ENCODE measurements at regions not wholly inside any gene's neighbourhood (a gene's known extent, or its start where the extent isn't known, plus 50 kb on each side); places are given as distances from the start of the nearest gene placed in this dataset.

DNA sequence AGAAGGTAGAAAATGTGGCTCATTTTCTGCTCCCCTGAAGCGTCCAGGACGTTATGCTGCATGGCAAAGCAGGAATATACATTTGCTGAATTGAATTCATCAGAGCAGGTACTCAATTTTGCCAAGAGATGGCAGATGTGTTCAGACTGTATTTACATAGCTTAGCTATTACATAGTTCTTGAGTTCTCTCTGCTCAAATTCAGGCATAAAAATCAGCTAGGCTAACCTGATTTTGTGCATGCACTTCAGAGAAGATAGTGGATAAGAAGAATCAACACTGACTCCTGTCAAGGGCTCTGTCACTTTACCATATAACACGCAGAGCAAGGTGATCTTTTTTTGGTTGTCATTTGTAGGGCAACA, 209.2 kb upstream of the FAM3C start:
- no peak overlapping the region for H3K9ac ChIP-seq (ENCODE audit: low read length)
- H3K27ac ChIP-seq (ENCODE audit: low read depth, low read length), result no peak overlapping the region
- H3K36me3 ChIP-seq (ENCODE audit: control insufficient read depth, insufficient read depth, low read length), result no peaks in the 10 kb centered on the region
- no peaks in the 10 kb centered on the region for H3K4me1 ChIP-seq (ENCODE audit: control insufficient read depth, insufficient read depth, low read length)
- no peak overlapping the region for H3K4me3 ChIP-seq (ENCODE audit: low read length)
- H3K27me3 ChIP-seq (ENCODE audit: control insufficient read depth, insufficient read depth, low read length), result no peaks in the 10 kb centered on the region

DNA sequence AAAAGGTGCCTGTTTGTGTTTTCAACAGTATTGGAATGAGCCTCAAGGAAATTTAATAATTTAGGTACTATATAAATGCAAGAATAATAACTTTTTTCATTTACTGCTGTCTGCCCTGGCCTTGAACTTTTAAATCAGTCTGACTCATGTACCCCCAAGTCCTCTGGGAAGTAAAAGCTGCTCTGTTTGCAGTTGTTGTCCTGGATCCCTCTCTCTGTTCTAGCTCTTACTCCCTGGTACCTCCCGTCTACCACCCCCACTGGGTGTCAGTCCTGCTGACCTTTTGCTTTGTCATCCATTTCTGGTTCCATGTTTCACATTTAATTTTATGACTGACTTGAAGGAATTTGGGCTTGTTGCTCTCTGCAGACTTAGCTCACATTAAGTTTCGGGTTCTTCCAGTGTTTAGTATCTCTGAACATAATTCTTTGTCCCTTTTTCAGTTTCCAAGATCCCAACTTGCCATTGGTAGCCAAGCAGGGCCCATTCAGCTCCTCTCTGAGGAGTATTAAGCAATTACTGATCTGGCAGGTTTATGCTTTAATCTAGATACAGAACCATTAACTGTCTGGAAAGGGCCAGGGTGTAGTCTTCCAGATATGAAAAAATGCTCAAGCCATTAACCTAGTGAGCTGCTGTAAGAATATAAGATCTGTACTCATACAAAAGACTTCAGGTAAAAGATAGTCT, 208.7 kb upstream of the FAM3C start:
- no peaks in the 10 kb centered on the region for H3K36me3 ChIP-seq (ENCODE audit: control insufficient read depth, insufficient read depth, low read length)
- no peak overlapping the region for H3K4me3 ChIP-seq (ENCODE audit: low read length)
- H3K9ac ChIP-seq (ENCODE audit: low read length), result no peak overlapping the region
- H3K4me1 ChIP-seq (ENCODE audit: control insufficient read depth, insufficient read depth, low read length), result no peaks in the 10 kb centered on the region
- H3K27me3 ChIP-seq (ENCODE audit: control insufficient read depth, insufficient read depth, low read length), result no peaks in the 10 kb centered on the region
- no peak overlapping the region for H3K27ac ChIP-seq (ENCODE audit: low read depth, low read length)

GRCh38 chr7:121603886-121604285, 207.8 kb upstream of the FAM3C start:
- Histone ChIP-seq H3K4me1 (ENCODE audit: control insufficient read depth, insufficient read depth, low read length) (no peaks in the 10 kb centered on the region), H3K9ac (ENCODE audit: low read length) (no peak overlapping the region), H3K27ac (ENCODE audit: low read depth, low read length) (no peak overlapping the region)

GRCh38 chr7:121599887-121600286, 203.8 kb upstream of the FAM3C start:
- Histone ChIP-seq H3K9ac (ENCODE audit: low read length) (no peak overlapping the region), H3K36me3 (ENCODE audit: control insufficient read depth, insufficient read depth, low read length) (no peaks in the 10 kb centered on the region), H3K27ac (ENCODE audit: low read depth, low read length) (no peak overlapping the region), H3K4me3 (ENCODE audit: low read length) (no peak overlapping the region), H3K4me1 (ENCODE audit: control insufficient read depth, insufficient read depth, low read length) (no peaks in the 10 kb centered on the region), H3K27me3 (ENCODE audit: control insufficient read depth, insufficient read depth, low read length) (no peaks in the 10 kb centered on the region)

More at GRCh38 chr7:121603886-121604285, 207.8 kb upstream of the FAM3C start:
- H3K27me3 ChIP-seq (ENCODE audit: control insufficient read depth, insufficient read depth, low read length), result no peaks in the 10 kb centered on the region
- H3K36me3 ChIP-seq (ENCODE audit: control insufficient read depth, insufficient read depth, low read length), result no peaks in the 10 kb centered on the region
- H3K4me3 ChIP-seq (ENCODE audit: low read length), result no peak overlapping the region

- Histone ChIP-seq H3K27me3 (ENCODE audit: control insufficient read depth, insufficient read depth, low read length) (no peaks in the 10 kb centered on the region), H3K4me3 (ENCODE audit: low read length) (no peak overlapping the region), H3K9ac (ENCODE audit: low read length) (no peak overlapping the region), H3K36me3 (ENCODE audit: control insufficient read depth, insufficient read depth, low read length) (no peaks in the 10 kb centered on the region), H3K27ac (ENCODE audit: low read depth, low read length) (no peak overlapping the region), H3K4me1 (ENCODE audit: control insufficient read depth, insufficient read depth, low read length) (no peaks in the 10 kb centered on the region)
Measured at GRCh38 chr7:121595758-121596696, 199.9 kb upstream of the FAM3C start.

DNA sequence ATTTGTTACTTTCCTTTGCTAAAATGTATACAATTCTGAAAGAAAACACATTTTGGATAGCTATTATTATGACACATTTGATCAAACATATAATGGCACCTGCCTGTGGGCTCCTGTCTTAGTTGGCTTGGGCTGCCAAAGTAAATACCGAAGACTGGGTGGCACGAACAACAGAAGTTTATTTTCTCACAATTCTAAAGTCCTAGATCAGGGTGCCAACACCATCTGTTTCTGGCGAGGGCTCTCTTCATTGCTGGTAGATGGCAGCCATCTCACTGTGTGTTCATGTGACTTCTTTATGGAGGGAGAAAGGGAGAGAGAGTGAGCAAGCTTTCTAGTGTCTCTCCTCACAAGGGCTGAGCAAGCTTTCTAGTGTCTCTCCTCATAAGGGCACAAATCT, 195.8 kb upstream of the FAM3C start:
- no peak overlapping the region for H3K4me3 ChIP-seq (ENCODE audit: low read length)
- H3K27ac ChIP-seq (ENCODE audit: low read depth, low read length), result no peak overlapping the region
- H3K36me3 ChIP-seq (ENCODE audit: control insufficient read depth, insufficient read depth, low read length), result no peaks in the 10 kb centered on the region
- H3K27me3 ChIP-seq (ENCODE audit: control insufficient read depth, insufficient read depth, low read length), result no peaks in the 10 kb centered on the region
- H3K9ac ChIP-seq (ENCODE audit: low read length), result no peak overlapping the region
- no peaks in the 10 kb centered on the region for H3K4me1 ChIP-seq (ENCODE audit: control insufficient read depth, insufficient read depth, low read length)

- no peaks in the 10 kb centered on the region for H3K36me3 ChIP-seq (ENCODE audit: control insufficient read depth, insufficient read depth, low read length)
- no peak overlapping the region for H3K4me3 ChIP-seq (ENCODE audit: low read length)
- H3K27me3 ChIP-seq (ENCODE audit: control insufficient read depth, insufficient read depth, low read length), result no peaks in the 10 kb centered on the region
- H3K9ac ChIP-seq (ENCODE audit: low read length), result no peak overlapping the region
- no peaks in the 10 kb centered on the region for H3K4me1 ChIP-seq (ENCODE audit: control insufficient read depth, insufficient read depth, low read length)
- no peak overlapping the region for H3K27ac ChIP-seq (ENCODE audit: low read depth, low read length)
Measured at GRCh38 chr7:121587435-121587834, 191.3 kb upstream of the FAM3C start.

DNA sequence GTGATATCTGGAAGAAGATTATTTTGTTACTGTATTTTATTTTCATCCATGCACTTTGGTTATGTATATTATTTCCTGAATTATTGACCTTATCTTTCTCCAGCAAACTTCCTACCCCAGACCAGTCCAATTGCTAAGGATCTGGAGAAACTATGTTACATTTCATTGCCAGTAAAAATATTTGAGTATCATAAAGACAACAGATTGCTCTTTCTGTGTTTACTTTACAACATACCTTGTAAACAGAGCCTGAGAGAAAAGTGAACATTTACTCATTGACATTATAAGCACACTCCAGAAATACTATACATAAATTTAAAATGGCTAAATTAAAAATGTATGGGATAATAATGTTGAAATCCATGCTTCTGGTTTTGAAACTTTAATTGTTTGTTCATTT, 186.2 kb upstream of the FAM3C start:
- Histone ChIP-seq H3K27ac (ENCODE audit: low read depth, low read length) (no peak overlapping the region), H3K27me3 (ENCODE audit: control insufficient read depth, insufficient read depth, low read length) (no peaks in the 10 kb centered on the region), H3K4me3 (ENCODE audit: low read length) (no peak overlapping the region), H3K9ac (ENCODE audit: low read length) (no peak overlapping the region), H3K36me3 (ENCODE audit: control insufficient read depth, insufficient read depth, low read length) (no peaks in the 10 kb centered on the region), H3K4me1 (ENCODE audit: control insufficient read depth, insufficient read depth, low read length) (no peaks in the 10 kb centered on the region)

DNA sequence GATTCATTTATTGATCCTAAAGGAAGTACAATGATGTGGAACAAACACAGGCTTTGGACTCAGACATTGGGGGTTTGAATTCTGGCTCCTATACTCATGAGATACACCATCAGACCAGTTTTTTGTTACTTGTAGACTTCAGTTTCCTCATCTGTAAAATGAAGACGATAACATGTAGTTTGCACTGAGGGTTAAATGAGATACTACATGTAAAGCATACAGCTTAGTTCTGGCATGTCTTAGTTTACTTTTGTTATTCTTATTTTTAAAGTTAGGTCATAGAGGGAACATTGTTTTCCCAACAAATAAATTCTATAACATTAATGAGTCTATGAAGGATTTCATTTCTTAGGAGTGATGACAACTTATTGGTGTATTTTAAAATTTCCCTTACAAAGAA, 183.5 kb upstream of the FAM3C start:
- Histone ChIP-seq H3K4me3 (ENCODE audit: low read length) (no peak overlapping the region), H3K36me3 (ENCODE audit: control insufficient read depth, insufficient read depth, low read length) (no peaks in the 10 kb centered on the region), H3K4me1 (ENCODE audit: control insufficient read depth, insufficient read depth, low read length) (no peaks in the 10 kb centered on the region), H3K9ac (ENCODE audit: low read length) (no peak overlapping the region), H3K27me3 (ENCODE audit: control insufficient read depth, insufficient read depth, low read length) (no peaks in the 10 kb centered on the region), H3K27ac (ENCODE audit: low read depth, low read length) (no peak overlapping the region)

GRCh38 chr7:121578669-121579068, 182.6 kb upstream of the FAM3C start:
- H3K9ac ChIP-seq (ENCODE audit: low read length), result no peak overlapping the region
- no peaks in the 10 kb centered on the region for H3K27me3 ChIP-seq (ENCODE audit: control insufficient read depth, insufficient read depth, low read length)
- no peak overlapping the region for H3K4me3 ChIP-seq (ENCODE audit: low read length)
- H3K4me1 ChIP-seq (ENCODE audit: control insufficient read depth, insufficient read depth, low read length), result no peaks in the 10 kb centered on the region
- H3K36me3 ChIP-seq (ENCODE audit: control insufficient read depth, insufficient read depth, low read length), result no peaks in the 10 kb centered on the region
- no peak overlapping the region for H3K27ac ChIP-seq (ENCODE audit: low read depth, low read length)

DNA sequence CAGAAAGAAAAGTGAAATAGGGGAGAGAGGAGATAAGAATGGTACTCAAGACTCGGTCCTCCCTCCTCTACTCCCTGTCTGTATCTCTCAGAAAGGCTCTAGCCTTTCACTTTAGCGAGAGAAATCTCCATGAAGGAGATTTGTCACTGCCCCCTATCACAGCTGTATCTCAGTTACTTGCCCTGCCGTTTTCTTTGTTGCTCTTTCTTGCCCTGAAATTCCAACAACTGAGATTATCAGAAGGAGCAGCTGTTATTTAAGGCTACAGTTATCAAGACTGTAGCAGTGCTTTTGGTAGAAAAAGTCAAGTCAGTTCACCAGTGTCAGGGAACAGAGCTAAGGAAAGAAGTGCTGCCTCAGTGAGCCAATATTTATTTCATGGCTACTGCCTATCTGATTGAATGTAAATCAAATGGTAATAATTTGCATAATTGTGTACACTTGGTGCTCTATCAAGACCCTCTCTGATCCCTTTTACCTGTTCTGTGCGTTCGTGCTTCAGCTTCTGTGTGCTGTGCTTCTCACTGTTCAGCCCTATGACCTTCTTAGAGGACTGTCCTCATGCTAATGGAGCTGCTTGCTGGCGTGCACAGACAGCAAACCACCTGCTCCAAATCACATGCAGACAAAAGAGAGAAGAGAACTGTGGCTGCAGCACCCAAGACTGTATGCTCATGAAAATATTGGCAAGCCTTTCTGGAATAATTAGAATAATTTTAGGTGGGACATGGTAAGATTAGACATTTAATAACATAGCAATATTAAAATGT, 180.2 kb upstream of the FAM3C start:
- H3K27me3 ChIP-seq (ENCODE audit: control insufficient read depth, insufficient read depth, low read length), result no peaks in the 10 kb centered on the region
- H3K4me3 ChIP-seq (ENCODE audit: low read length), result no peak overlapping the region
- no peak overlapping the region for H3K9ac ChIP-seq (ENCODE audit: low read length)
- no peaks in the 10 kb centered on the region for H3K4me1 ChIP-seq (ENCODE audit: control insufficient read depth, insufficient read depth, low read length)
- H3K27ac ChIP-seq (ENCODE audit: low read depth, low read length), result no peak overlapping the region
- H3K36me3 ChIP-seq (ENCODE audit: control insufficient read depth, insufficient read depth, low read length), result no peaks in the 10 kb centered on the region

DNA sequence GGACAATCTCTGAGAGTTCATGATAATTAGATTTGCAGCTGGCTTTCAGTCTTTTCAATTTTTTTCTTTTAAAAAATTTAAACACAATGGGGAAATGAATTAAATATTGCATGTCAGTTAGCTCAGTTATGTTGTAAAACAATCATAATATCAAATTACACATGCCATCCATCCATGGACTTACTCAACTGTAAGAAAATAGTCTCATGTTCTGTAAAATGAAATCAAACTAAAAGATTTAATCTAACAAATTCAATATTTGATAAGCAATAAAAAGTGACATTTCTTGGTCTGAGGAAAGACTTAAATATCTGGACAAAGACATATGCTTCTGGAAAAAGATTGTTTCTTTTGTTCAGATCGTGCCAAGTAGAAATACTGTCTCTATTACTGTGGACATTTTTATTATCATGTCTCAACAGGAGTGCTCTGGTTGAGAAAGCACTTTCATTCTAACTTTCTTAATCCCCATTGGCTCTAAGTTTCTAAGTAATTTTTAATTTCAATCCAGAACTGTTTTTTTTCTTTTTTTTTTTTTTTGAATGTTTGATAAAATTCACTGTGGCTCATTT, 179.2 kb upstream of the FAM3C start:
- Histone ChIP-seq H3K4me1 (ENCODE audit: control insufficient read depth, insufficient read depth, low read length) (no peaks in the 10 kb centered on the region), H3K27me3 (ENCODE audit: control insufficient read depth, insufficient read depth, low read length) (no peaks in the 10 kb centered on the region), H3K9ac (ENCODE audit: low read length) (no peak overlapping the region), H3K27ac (ENCODE audit: low read depth, low read length) (no peak overlapping the region), H3K36me3 (ENCODE audit: control insufficient read depth, insufficient read depth, low read length) (no peaks in the 10 kb centered on the region), H3K4me3 (ENCODE audit: low read length) (no peak overlapping the region)
